NCI-H82 treated with DMSO at 0.1 percent for 48 hours (cell line): ENCODE measurements at regions not wholly inside any gene's neighbourhood (a gene's known extent, or its start where the extent isn't known, plus 50 kb on each side); places are given as distances from the start of the nearest gene placed in this dataset.

Experiments used
- DNase-seq: peaks from one replicate; lab custom pipeline; 2025; ENCODE audit not compliant: unreplicated experiment; lab: John Stamatoyannopoulos, UW

GRCh38 chr20:2236256-2236655, 59.5 kb upstream of the TGM3 start:
- DNase-seq = no peak

- no peak for DNase-seq
These were observed 58.7 kb upstream of the TGM3 start for GRCh38 chr20:2237059-2237458.

GRCh38 chr20:2238601-2239000, 57.2 kb upstream of the TGM3 start:
- no peak for DNase-seq

GRCh38 chr20:2240835-2241234, 55.0 kb upstream of the TGM3 start:
- no peak for DNase-seq

DNA sequence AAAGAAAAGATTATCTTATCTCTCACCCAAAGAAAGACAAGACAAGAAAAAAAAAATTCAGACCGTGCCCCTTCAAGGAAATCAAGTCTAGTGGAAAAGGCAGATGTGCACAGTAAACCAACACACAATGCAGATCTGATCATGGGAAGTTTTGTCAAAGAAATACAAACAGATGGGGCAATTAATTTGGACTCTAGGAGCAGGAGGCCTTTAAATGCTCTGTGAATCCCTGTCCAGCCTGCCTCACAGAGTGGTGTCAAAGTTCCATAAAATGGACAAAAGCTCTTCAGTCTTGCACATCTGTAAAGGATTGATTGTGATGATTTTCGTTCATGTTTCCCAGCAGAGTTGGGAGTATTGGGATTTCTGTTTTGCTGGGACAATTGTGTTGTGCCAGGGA, 53.1 kb upstream of the TGM3 start:
- no peak for DNase-seq

GRCh38 chr20:2244523-2244922, 51.3 kb upstream of the TGM3 start:
- DNase-seq = no peak

DNA sequence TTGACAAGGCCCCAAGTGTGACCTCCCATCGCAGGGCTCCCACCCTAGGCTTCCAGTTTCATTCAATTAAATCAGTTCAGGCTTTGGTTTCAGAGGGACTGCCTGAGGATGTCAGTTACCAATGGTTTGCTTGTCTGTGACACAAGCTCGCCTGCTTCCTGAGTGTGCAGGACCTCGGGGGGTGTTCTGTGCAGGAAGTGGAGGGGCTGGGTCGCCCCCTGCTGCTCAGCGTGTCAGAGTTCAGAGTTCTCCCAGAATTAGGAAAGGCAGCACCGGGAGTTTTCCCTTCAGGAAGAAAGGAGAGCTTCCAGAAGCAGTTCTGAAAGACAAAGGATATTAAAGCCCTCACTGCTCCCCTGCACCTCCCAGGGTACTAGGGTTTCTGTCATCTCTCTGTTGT, 50.8 kb upstream of the TGM3 start:
- no peak for DNase-seq

GRCh38 chr20:2245637-2246036, 50.2 kb upstream of the TGM3 start:
- DNase-seq = no peak
